ENCODE measurements at regions not wholly inside any gene's neighbourhood (a gene's known extent, or its start where the extent isn't known, plus 50 kb on each side); places are given as distances from the start of the nearest gene placed in this dataset.

DNA sequence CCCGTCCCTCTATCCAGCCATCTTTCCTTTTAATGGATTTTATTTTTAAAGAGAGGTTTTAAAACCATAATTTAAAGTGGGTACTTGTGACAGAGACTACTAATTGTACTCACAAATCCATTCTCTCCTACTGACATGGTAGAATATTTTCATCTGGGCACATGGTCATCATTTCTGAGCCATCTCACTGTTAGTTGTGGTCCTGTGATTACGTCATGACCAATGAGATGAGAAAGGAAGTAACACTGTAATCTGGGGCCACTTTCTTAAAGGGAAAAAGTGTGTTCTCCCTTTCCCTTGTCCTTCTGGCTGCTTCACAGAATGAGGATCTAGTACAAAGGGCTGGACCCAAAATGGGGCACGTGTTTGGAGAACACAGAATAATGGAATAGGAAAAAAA is 538.7 kb downstream of the CMPK2 start:
- POLR2A ChIA-PET, result no interaction called here
- Mint-ChIP-seq H3K27ac (no peak overlapping the region), H3K36me3 (ENCODE audit: low read depth) (no peaks in the 10 kb centered on the region), H3K4me1 (no peaks in the 10 kb centered on the region), H3K4me3 (no peak overlapping the region), H3K27me3 (no peaks in the 10 kb centered on the region), H3K9me3 (peaks cover 9% of the 10 kb centered on the region)
- no peak for DNase-seq
- CTCF ChIA-PET, result no interaction called here

DNA sequence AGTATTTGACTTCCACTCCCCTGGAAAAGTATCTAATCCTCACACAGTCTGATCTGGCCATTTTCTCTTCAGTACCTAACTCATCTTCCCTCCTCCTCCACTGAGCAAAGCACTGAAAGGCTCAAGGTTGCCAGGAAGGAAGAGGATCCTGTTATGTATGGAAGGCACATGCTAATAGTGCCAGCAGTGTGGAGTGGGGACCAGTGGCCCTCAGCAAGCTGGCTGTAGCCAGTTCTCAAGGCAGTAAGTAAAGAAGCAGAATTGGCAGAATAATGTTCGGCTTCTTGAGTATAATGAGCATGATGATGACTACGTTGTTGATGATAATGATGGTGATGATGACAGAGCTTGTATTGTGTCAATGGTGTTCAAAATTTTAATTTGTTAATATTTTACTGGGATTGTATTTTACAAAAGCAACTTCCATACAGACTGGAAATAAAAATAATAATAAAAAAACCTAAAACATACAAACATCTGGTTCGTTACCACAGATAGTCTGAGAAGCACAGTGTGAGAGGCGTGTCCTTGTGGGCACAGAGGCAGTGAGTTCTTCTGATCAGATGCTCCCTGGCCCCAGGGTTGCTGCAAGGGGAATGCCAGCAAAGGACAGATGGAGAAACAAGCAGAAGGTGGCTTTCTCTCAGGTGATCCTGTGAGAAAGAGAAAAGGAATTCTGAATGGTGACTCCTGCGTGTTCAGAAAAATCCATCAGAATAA is 528.8 kb downstream of the CMPK2 start:
- ChIA-PET CTCF (no interaction called here), POLR2A (no interaction called here)
- Mint-ChIP-seq H3K9me3 (peaks cover 2% of the 10 kb centered on the region), H3K4me3 (no peak overlapping the region), H3K27me3 (no peaks in the 10 kb centered on the region), H3K36me3 (ENCODE audit: low read depth) (no peaks in the 10 kb centered on the region), H3K27ac (no peak overlapping the region), H3K4me1 (no peaks in the 10 kb centered on the region)
- DNase-seq, result no peak

DNA sequence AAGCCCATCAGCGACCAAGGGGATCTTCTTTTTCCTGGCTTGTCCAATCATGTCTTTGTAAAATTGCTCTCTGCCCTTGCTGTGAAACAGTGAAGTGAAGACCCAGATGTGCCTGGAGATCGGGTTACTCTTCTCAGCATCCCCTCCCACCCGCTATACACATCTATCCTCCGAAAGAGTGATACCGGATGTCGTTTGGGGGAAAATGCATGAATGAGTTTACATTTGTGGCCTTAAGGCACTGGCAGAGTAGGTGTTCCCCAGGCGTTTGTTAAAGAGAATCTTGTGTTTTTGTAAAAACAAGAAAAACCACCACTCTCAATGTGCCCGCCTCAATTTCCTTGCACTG is 528.3 kb downstream of the CMPK2 start:
- Mint-ChIP-seq H3K36me3 (ENCODE audit: low read depth) (no peaks in the 10 kb centered on the region), H3K4me1 (no peaks in the 10 kb centered on the region), H3K27me3 (no peaks in the 10 kb centered on the region), H3K4me3 (no peak overlapping the region), H3K9me3 (no peaks in the 10 kb centered on the region), H3K27ac (no peak overlapping the region)
- POLR2A ChIA-PET, result no interaction called here
- DNase-seq, result no peak
- CTCF ChIA-PET, result no interaction called here

DNA sequence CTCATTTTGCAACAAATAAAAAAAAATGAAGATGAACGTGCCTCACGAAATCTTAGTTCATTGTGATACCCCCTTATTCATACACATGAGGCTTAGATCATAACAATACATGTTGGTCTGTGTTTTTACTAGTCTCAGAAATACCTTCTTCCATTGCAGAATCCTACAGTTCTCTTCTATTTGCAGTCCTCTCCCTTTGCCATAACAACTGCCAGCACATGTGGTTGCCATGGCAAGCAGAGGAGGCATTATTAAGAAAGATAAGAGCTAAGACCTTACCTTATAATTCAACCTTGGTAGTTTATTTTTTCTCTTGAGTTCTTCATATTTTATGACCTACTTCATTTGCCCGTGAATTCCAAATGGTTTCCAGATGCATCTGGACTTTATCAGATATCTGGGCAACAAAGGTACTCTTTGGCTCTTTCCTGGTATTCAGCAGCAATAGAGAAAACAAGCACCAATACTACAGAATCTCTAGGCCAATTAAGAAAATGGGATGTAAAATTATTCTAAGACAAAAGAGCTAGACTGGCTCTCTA is 524.0 kb downstream of the CMPK2 start:
- ChIA-PET CTCF (no interaction called here), POLR2A (no interaction called here)
- H3K4me3 Mint-ChIP-seq, result no peak overlapping the region
- no peaks in the 10 kb centered on the region for H3K27me3 Mint-ChIP-seq
- no peaks in the 10 kb centered on the region for H3K9me3 Mint-ChIP-seq
- no peak for DNase-seq
- no peaks in the 10 kb centered on the region for H3K36me3 Mint-ChIP-seq (ENCODE audit: low read depth)
- H3K4me1 Mint-ChIP-seq, result no peaks in the 10 kb centered on the region
- no peak overlapping the region for H3K27ac Mint-ChIP-seq

DNA sequence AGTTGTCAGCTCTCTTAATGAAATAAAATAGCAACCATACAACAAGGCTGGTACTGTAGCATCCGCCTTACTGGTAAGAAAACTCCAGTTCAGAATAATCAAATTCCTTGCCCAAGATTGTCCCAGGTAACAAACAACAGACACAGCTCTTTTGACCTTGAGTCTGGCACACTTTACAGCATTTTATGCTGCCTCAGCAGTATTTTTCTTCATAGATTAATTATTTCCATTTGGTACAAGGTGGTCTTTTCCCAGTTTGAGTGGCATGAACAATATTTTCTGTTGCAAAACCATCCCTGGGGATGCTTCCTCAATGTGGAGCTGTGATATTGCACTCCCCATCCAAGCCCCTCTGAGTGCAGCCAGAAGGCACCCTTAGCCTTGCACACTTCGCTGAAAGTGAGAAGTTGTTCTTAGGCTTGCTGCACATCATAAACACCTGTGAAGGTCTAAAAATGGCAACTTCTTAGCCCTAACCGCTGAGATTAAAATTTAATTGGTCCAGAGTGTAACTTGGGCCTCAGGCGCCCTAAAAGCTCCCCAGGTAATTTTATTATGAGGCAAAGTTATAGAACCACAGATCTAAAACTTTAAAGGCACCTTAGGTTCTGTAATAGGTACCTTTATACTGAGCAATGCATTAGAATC is 523.3 kb downstream of the CMPK2 start:
- Mint-ChIP-seq H3K4me3 (no peak overlapping the region), H3K4me1 (no peaks in the 10 kb centered on the region), H3K36me3 (ENCODE audit: low read depth) (no peaks in the 10 kb centered on the region), H3K27ac (no peak overlapping the region), H3K27me3 (no peaks in the 10 kb centered on the region), H3K9me3 (no peaks in the 10 kb centered on the region)
- ChIA-PET CTCF (no interaction called here), POLR2A (no interaction called here)
- no peak for DNase-seq

DNA sequence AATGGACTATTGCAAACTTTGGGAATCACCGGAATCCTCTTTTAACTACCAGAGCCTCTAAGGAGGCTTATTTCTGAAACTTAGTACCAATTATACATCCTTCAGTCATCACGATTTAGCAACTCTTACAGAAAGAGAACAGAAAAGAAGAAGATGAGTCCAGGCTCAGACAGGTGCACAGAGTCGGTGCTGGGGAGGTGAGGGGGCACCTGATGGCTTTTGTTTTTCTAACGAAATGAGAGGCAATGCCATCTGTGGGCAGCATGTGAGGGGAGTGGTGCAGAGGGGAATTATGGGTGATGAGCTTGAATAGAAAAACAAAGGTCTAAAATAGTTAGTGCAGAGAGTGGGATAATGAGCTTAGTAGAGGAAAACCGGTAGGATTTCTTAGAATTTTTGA is 522.6 kb downstream of the CMPK2 start:
- Mint-ChIP-seq H3K4me1 (no peaks in the 10 kb centered on the region), H3K4me3 (no peak overlapping the region), H3K36me3 (ENCODE audit: low read depth) (no peaks in the 10 kb centered on the region), H3K9me3 (no peaks in the 10 kb centered on the region), H3K27me3 (no peaks in the 10 kb centered on the region), H3K27ac (no peak overlapping the region)
- no peak for DNase-seq
- POLR2A ChIA-PET, result no interaction called here
- CTCF ChIA-PET, result no interaction called here

DNA sequence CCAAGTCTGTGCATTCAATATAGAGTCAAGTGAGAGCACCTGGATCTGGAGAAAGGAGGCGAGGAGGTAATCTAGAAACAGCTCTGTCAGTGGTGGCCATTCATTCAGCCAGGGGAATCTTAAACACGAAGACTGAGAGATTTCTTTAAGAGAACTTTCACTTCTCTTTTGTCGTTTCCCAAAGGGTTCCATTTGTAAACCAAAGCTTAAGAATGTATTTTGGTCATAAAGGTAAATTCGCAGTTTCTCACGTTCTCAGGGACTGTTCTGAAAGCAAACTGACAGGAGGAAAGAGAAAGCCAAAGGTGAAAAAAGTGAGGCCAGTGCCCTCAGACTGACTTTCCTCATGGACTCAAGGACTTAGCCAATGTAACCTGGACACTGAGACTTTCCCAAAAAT is 513.5 kb downstream of the CMPK2 start:
- Mint-ChIP-seq H3K9me3 (no peaks in the 10 kb centered on the region), H3K27ac (no peak overlapping the region), H3K4me1 (no peaks in the 10 kb centered on the region), H3K27me3 (no peaks in the 10 kb centered on the region), H3K36me3 (ENCODE audit: low read depth) (no peaks in the 10 kb centered on the region), H3K4me3 (no peak overlapping the region)
- DNase-seq, result no peak
- POLR2A ChIA-PET, result no interaction called here
- CTCF ChIA-PET, result no interaction called here

DNA sequence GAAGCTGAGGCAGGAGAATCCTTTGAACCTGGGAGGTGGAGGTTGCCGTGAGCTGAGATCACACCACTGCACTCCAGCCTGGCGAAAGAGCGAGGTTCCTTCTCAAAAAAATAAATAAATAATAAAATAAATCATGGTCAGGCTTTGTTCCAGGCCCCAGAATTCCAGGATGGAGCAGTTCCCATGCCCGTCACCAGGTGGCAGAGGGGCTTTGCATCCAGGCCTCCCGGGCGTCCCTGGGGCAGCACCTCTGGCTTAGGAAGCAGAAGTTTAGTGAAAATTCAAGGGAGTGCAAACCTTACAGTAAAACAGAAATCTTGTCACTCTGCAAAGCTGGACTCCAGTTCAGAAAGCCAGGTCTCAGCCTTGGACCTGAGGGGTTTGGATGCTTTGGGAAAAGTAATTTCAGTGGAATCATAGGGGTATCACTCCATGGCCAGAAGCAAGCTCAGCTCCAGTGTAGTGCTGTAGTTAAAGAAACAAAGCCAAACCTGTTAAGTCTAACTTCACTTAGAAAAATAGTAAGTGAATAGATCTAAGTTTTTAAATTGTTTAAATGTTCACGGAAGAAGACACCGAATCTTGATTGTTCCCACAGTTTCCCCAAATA is 512.7 kb downstream of the CMPK2 start:
- H3K27ac Mint-ChIP-seq, result no peak overlapping the region
- CTCF ChIA-PET, result no interaction called here
- H3K4me3 Mint-ChIP-seq, result no peak overlapping the region

DNA sequence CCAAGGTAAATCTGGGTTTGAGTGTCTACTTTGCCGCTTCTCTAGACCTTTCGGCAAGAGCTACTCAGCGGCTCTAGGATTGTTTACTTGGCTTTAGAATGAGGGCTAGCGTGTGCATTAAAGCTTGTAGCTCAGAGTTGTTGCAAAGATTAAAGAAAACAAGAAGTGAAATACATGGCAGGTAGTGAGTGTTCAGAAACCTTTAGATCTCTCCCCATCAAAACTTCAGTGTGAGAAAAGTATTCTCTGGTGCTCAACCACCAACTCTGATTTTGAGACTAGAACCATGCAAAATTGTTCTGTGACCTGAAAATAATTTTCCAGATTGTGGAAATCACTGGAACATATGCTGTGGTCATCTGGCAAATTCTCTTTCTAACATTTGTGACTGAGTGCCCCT is 512.0 kb downstream of the CMPK2 start:
- ChIA-PET CTCF (no interaction called here), POLR2A (no interaction called here)
- DNase-seq, result no peak
- no peak overlapping the region for H3K4me3 Mint-ChIP-seq
- no peaks in the 10 kb centered on the region for H3K27me3 Mint-ChIP-seq
- H3K36me3 Mint-ChIP-seq (ENCODE audit: low read depth), result no peaks in the 10 kb centered on the region
- H3K9me3 Mint-ChIP-seq, result no peaks in the 10 kb centered on the region
- no peaks in the 10 kb centered on the region for H3K4me1 Mint-ChIP-seq
- no peak overlapping the region for H3K27ac Mint-ChIP-seq

More for the DNA sequence above, 512.7 kb downstream of the CMPK2 start:
- H3K36me3 Mint-ChIP-seq (ENCODE audit: low read depth), result no peaks in the 10 kb centered on the region
- DNase-seq, result no peak
- no peaks in the 10 kb centered on the region for H3K9me3 Mint-ChIP-seq
- no peaks in the 10 kb centered on the region for H3K4me1 Mint-ChIP-seq
- POLR2A ChIA-PET, result no interaction called here
- no peaks in the 10 kb centered on the region for H3K27me3 Mint-ChIP-seq

DNA sequence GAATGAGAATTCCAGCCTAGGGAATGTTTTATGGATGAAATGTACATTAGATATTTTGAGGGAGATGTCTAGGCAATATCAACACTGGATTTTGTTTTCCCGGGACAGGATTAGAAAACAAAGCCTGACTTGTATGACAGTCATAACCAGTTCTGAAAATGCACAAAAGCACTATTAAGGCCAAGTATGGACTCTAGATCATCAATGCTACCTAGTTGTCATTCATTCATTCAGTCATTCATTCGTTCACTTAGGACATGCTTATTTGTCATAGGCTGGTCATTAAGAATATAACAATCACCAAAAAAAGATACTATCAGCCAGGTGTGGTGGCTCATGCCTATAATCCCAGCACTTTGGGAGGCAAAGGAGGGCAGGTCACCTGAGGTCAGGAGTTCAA is 511.2 kb downstream of the CMPK2 start:
- Mint-ChIP-seq H3K9me3 (no peaks in the 10 kb centered on the region), H3K4me3 (no peak overlapping the region), H3K27ac (no peak overlapping the region), H3K27me3 (no peaks in the 10 kb centered on the region), H3K4me1 (no peaks in the 10 kb centered on the region), H3K36me3 (ENCODE audit: low read depth) (no peaks in the 10 kb centered on the region)
- no peak for DNase-seq
- CTCF ChIA-PET, result no interaction called here
- POLR2A ChIA-PET, result no interaction called here

DNA sequence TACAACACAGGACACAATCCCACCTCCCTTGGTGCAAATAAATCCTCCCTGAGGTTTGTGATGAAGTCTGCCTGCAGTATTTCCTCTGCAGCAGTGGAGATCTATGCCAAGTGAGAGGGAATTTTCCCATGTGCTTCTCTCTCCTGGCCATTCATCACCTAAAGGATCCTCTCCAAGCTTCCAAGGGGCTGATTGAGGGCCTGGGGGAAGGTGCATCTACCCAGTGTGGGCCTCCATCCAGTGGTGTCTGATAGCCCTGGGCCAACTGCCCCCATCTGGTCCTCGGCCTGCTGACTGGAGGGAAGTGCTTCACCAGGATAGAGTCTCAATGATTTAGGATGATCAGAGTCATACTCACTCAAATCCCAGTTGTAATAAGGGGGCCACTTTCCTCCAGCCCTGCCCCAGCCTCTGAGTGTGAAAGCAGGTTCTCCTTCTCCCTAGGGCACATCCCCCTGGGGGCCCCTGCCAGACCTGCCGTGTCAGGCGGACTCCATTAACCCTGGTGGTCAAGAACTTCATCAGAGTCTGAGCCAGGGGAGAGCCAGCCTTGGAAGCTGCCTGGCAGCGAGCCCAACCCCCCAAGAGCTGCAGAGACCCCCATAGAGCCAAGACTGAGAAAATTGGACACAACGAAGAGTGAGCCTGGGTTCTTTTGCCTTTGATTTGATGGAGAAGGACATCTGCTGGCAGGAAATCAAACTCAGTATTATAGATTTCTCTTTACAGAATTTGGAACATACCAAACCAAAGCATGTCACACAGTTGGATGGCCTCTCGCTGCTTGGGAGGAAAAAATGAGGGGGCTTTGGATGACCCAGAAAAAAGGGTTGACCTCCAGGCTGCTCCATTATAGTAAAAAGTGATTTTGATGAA is 509.6 kb downstream of the CMPK2 start:
- H3K27me3 Mint-ChIP-seq, result no peaks in the 10 kb centered on the region
- no peak for DNase-seq
- H3K9me3 Mint-ChIP-seq, result no peaks in the 10 kb centered on the region
- H3K4me1 Mint-ChIP-seq, result no peaks in the 10 kb centered on the region
- POLR2A ChIA-PET, result no interaction called here
- CTCF ChIA-PET, result no interaction called here
- no peaks in the 10 kb centered on the region for H3K36me3 Mint-ChIP-seq (ENCODE audit: low read depth)
- H3K27ac Mint-ChIP-seq, result no peak overlapping the region
- no peak overlapping the region for H3K4me3 Mint-ChIP-seq

DNA sequence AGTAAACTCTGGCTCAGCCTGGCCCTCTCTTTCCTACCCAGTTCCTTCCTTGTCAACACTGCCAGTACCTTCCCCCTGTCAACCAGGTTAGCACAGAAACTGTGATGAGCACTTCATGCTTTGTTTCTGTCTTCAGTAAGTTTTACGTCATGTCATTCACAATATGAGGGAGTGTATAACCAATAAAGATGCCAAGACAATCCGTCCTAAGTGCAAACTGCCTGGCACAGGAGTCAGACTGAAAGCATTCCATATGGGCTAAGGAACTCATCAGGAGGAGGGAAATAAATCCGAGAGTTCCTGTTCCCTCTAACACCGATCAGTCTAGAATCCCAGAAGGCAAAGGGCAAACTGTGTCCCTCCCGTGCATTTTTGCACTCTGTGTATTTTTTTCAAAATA is 507.2 kb downstream of the CMPK2 start:
- Mint-ChIP-seq H3K9me3 (no peaks in the 10 kb centered on the region), H3K27me3 (no peaks in the 10 kb centered on the region), H3K4me3 (no peak overlapping the region)

DNA sequence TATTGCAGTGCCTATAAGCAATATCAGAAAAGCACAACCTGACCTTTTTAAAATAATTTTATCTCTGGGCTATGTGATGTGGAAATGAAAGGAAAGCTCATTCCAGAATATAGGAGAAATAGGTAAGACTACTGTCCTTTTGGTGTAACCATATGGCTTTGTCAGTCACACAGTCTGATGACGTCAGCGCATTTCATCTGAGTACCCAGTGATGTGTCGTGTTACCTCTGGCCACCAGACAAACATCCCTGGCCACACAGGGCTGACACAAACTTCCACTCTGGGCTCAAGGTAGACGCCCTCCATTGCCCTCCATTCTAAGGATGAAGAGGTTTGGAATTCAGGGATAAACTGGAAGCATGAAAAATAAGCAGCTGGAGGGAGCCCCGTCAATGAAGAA is 506.7 kb downstream of the CMPK2 start:
- H3K4me3 Mint-ChIP-seq, result no peak overlapping the region
- ChIA-PET CTCF (no interaction called here), POLR2A (no interaction called here)
- H3K4me1 Mint-ChIP-seq, result no peaks in the 10 kb centered on the region
- H3K36me3 Mint-ChIP-seq (ENCODE audit: low read depth), result no peaks in the 10 kb centered on the region
- DNase-seq, result no peak
- no peak overlapping the region for H3K27ac Mint-ChIP-seq
- no peaks in the 10 kb centered on the region for H3K9me3 Mint-ChIP-seq
- H3K27me3 Mint-ChIP-seq, result no peaks in the 10 kb centered on the region

More for the DNA sequence above, 507.2 kb downstream of the CMPK2 start:
- Mint-ChIP-seq H3K36me3 (ENCODE audit: low read depth) (no peaks in the 10 kb centered on the region), H3K4me1 (no peaks in the 10 kb centered on the region), H3K27ac (no peak overlapping the region)
- no peak for DNase-seq
- ChIA-PET POLR2A (no interaction called here), CTCF (no interaction called here)
